HG03460 (cell line): ENCODE measurements at regions not wholly inside any gene's neighbourhood (a gene's known extent, or its start where the extent isn't known, plus 50 kb on each side); places are given as distances from the start of the nearest gene placed in this dataset.

Experiments
- ATAC-seq: cut with Tn5 transposase; IDR thresholded peaks from one replicate; pipeline ENCODE4 v1.9.1; 2021; ENCODE audit not compliant: unreplicated experiment

DNA sequence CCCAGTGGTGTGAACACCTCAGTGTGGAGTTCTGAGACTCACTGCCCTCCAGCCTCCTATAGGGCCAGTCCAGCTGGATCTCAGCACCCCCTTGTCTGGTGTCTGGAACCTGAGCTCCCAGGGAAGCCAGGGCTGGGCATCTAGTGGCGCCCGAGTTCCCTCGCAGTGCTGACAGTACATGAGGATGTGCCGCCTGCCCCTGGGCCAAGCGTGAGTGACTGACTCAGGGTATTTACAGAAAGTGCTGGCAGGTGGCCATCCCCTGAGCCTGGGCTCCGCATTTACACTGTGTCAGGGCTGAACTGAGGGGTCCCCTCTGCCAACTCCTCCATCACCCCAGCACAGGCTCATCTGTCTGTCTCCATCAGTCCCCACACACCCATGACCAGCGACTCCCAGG is 185.3 kb downstream of the BRD1 start:
- ATAC-seq = no peak

DNA sequence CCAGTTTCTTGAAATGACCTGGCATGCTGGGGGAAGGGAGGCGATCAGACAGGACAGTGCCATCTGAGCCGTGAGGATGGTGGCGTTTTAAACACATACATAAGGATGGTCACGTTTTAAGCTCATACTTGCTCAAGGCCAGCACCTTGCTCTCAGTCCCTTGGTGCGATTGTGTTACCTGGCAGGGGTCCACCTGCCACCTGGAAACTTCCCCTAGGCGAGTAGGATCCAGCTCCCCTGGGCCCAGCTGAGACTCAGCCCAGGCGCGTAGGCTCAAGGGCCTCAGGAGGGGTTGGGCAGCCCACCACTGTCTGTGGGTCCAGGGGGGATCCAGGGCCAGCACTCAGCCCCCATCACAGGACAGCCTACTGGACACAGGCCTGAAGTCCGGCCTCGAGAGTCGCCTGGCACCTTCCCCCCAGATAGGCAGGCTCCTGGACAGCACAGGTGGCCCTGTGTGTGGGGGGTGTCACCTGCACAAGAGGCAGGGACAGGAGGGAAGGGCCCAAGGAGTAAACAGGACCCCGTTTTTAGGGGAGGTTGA is 185.8 kb downstream of the BRD1 start:
- ATAC-seq = no peak

DNA sequence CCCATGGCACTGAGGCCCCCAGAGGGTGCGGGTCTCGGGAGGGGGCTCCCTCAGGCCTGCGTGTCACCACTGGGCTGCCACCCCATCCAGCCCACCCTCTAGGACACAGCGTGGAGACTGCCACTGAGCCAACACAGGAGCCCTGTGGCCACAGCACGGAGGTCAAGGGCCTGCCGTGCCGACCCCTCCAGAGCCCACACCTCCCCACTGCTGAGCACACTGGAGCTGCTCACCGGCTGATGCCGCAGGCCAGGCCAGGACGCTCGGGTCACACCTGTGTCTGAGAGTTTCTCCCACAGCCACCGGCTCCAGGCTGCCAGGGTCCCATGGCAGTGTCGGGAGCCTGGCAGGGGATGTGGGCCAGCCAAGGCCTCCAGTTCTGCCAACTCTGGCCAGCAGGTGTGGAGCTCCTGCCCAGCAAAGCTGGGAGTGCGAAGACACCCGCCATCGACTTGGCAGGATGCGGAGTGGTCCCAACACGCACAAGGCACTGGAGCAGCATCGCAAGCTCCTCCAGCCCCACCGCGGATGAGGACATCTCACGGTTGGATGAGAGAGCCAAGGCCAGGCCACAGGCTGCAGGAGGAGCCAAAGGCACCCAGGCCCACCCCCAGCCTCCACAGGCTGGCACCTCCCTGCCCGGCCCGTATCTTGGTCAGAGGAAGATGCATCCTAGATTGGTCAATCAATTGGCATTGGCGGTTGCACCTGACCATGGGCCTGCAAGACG is 187.1 kb downstream of the BRD1 start:
- ATAC-seq = no peak

DNA sequence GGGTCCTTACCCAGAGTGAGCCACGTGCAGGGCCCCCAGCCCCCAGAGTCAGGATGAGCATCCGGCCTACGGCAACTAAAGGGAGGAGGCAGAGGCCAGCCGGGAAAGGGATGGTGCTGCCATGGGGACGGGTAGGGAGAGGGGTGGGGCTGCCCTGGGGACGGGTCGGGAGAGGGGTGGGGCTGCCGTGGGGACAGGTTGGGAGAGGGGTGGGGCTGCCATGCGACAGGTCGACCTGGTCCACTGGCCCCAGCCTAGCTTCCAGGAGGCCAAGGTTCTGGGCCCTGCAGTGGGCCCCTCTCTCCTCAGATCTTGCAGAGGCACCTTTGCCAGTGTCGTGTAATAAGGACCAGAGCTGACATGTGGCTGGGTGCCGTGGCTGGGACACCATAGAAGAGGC is 187.7 kb downstream of the BRD1 start:
- ATAC-seq = no peak

DNA sequence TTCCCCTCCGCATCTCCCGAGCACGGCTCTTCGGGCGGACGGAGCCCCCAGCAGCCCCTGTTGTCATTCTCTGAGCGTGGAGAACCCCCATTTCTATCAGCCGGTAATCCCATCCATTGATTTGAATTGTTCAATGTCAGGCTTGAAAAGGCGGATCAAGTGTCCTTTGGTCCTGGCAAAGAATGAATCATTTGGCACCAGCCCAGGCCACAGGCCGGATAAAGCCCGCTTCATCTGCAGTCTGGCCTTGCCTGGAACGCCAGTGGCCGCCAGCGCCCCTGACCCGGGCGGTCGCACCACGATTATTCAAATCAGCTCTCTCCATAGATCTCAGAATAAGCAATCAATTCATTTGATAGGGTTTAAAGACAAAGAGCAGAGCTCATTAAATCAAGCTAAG is 188.9 kb downstream of the BRD1 start:
- ATAC-seq = no peak

DNA sequence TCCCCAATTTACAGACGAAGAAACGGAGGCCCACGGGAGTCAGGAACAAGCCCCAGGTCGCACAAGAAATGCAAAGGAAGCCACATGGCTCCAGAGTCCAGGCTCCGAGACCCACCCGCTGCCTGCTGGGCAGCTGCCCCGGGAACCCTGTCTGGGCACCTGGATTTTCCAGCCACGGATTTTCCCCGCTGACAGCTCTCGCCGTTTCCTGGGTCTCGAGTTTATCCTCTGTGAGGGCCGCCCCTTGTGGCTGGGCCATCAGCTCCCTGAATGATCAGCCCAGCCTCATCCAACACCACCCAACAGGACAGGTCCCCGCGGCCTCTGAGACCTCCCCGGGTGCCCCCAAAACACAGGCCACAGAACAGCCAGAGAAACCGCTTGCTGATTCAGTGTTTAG is 189.7 kb downstream of the BRD1 start:
- no peak for ATAC-seq

DNA sequence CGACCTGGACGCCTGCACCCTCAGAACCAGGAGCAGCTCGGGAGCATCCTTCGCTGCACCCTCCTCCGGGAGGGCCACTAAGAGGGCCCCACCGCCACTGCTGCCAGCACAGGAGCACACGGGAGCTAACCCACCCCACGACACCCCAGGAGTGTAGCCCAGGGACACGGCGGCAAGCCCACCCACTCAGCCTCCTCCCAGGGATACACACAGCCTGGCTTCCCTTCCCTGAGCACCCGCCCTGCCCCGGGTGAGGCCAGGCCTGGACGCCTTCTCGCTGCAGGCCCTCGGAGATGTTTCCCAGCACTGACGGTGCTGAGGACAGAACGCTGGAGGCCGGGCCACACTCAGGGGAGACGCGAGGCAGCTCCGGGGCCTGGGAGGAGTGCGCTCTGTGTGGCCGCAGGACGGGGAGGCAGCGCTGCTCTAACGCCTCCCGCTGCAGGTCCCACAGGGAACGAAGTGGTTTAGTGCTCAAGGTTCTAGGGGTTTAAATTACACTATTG is 190.4 kb downstream of the BRD1 start:
- ATAC-seq = no peak

DNA sequence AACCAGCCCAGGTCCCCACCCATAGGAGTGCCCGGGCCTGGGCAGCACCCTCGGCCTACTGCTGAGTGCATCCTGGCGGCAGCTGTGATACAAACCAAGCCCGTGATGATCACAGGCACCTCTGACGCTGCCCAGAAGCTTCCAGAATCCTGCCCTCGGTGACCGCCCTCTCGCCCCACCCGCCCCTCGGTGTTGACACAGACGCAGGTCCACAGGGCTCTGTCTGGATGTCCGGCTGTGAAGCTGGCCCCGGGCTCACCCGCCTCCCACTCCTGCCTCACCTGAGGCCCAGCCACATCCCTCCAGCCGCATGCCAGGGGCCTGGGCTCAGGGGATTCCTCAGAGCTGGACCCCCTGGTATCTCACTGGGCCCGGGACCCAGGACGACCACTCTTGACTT is 191.0 kb downstream of the BRD1 start:
- no peak for ATAC-seq

DNA sequence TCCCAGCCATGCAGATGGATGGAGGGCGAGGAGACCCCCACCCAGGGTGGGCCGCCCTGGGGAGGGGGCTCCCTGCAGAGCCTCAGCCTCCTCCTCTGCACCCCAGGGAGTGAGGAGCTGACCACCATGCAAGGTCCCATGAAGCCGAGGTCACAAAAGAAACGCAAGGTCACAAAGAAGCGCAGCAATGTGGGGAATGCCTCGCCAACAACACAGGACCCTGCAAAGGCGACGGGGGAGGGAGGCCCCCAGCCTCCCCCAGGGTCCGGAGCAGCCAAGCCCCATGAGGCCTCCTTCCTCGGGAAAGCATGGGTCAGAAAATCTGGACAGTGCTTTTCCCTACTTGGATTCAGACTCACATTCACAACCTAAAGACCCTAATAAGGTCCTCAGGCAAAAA is 191.5 kb downstream of the BRD1 start:
- no peak for ATAC-seq

DNA sequence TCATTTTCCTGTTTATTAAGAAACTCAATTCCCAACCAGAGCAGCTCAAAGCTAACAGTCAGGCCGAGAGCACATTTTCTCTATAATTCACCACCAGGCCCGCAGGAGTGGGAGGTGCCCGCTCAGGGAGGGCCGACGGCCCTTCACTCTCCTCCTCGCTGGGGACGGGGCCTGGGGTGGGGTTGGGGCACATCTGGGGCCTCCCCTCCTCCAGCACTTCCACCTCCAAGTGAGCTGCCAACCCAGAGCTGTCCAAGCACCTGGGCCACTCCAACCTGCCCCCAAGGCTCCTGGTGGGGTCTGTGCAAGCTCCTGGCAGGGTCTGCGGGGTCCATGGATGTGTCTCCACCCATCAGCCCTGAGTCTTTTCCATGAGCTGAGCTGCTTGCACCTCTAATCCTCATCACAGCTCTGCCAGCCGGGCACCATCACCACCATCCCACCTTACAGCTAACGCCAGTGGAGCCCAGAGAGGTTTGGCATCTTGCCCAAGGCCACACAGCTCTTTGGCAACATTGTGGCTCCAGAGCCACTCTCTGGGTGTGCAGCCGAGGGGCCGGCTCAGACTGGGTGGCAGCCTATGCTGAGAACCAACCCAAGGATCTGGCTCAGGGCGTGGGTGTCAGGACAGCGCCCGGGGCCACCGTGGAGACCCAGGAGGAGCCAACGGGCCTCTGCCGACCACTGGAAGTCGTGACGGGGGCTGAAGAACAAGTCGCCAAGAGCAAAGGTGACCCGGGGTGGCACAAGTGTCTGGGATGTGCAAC is 193.5 kb downstream of the BRD1 start:
- ATAC-seq = no peak

DNA sequence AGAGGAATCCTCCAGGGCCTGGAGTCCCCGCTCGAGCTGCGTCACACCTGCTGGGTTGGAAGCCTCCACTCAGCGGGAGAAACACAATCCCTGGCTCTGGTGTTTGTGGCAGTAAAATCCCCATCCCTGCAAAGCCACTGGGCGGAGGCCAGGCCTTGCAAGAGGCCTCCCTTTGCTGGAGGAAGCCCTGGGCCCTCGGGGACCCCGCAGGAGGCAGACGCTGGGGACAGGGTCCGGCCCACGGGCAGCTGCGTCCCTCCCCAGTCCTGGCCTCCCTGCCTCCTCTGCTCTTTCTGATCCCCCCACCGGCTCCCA is 194.7 kb downstream of the BRD1 start:
- no peak for ATAC-seq

DNA sequence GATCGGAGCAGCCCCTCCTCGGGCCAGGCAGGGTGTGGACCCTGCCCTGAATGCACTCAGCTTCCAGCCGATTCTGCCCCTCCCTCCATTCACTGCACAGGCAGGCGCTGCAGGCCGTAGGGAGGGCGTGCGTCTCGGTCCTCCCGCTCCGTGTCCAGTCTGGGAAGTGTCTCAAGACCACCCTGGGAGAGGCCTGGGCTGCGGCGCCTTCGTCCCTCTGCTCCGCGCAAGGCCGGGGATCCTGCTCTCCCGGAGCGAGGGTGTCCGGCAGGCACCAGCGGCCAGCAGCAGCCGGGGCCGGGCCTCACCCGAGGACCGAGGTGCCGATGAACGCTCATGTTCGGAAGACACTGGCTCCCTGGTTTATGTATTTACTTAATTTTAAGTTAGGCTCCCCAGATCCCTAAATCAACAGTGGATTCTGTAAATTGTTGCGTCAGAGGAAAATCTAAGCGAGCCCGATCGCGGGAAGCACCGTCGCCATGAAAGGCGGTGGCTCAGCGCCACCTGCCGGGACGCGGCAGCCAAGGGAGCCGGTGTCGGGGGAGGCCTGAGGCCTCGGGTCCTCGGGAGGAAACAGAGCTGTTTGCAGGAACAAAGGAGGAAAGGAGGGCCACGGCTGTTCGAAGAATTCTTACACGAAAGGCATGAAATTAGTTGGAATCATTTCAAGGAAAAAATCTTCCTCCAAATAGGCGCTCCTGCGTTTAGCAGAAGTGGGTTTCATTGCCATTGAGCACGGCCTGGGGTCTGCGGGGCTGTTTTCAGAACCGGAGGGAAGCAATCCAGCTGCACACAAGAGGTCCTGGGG is 195.3 kb downstream of the BRD1 start:
- no peak for ATAC-seq

DNA sequence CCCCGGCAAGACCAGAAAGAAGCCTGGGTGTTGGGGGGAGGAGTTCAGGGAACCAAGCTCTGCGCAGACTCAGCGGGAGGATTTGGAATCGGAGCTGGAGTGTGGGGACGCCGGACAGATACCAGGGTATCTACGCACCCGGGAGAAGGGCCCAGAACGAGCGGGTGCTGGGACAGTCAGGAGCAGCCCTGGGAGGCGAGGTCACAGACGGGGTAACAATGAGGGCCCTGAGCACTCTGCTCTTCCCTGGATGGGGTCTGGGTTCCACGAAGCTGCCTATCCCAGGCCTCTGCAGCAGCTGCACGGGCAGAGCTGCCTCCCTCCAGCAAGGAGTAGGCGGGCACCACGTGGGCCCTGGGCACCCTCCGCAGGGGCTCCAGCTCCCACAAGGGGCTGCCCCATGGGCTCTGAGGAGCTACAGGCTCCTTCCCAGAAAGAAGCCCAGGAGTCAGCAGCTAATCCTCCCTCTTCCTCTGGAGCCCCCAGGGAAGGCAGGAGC is 197.2 kb downstream of the BRD1 start:
- ATAC-seq = no peak

DNA sequence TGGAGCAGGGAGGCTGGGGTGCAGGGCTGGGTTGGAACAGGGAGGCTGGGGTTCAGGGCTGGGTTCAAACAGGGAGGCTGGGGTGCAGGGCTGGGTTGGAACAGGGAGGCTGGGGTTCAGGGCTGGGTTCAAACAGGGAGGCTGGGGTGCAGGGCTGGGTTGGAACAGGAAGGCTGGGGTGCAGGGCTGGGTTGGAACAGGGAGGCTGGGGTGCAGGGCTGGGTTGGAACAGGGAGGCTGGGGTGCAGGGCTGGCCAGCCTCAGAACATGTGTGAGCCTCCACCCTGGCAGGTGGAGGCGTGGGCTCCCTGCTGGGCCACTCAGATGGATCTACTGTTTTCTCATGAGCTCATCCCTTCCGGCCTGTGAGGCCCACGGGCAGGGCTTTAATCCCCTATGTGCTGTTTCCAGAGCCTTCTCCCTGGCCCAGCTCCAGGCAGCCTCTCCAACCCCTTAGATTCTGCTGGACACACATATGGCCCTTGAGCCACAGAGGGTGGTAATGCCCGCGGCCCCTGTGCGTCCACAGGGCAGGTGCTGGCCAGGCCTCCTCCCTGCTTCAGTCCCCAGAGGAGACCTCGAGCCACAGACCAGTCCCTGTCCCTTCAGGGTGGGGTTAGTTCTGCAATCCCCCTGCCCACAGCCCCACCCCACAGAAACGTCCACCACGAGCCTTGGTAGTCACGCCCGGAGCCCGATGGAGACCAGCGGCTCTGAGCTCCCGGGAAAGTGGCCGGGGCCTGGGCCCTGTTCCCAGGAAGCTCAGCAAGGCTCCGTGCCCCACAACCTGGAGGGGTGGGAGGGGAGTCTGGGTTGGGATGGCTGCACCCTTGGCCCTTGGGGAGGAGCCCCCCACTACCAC is 197.9 kb downstream of the BRD1 start:
- no peak for ATAC-seq

DNA sequence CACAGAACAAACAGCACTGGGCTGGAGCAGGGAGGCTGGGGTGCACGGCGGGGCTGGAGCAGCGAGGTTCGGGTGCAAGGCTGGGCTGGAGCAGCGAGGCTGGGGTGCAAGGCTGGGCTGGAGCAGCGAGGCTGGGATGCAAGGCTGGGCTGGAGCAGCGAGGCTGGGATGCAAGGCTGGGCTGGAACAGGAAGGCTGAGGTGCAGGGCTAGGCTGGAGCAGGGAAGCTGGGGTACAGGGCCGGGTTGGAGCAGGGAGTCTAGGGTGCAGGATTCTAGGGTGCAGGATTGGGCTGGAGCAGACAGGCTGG is 198.5 kb downstream of the BRD1 start:
- ATAC-seq = no peak

DNA sequence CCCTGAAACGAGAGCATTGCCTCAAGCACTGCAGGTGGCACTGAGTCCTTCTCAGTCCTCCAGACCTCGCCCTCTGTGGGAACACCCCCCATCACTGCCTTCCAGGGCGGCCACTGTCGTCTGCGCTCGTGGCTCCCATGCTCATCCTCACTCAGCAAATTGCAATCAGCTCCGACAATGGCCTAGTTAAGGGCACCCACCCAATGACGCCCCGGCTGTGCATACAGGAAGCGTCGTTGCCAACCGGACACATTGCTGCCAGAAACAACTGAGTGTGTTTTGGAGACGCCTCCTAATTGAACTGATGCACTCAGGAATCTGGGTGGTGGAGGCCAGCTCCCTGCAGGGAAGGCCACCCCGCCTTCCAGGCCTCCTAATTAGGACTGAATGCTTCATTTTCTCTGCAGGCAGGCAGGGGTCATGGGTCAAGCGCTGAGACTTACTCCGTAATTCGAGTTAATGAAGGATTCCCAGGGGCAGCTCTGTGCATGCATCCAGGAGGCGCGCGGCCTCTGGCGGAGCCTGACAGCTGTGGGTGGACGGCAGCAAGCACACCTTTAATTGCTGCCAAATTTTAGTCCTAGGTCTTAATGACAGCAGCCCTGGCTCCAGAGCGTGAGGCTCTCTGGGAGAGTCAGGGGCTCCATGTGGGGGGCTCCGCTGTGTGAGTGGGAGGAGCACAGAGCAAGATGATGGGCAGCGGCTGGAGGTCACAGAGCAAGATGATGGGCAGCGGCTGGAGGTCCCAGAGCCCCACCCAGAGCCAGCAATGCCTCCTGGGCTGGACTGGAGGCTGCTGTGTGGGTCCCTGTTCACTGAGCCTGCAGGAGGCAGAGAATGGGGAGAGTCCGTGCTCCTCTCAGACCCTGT is 199.0 kb downstream of the BRD1 start:
- ATAC-seq = no peak

DNA sequence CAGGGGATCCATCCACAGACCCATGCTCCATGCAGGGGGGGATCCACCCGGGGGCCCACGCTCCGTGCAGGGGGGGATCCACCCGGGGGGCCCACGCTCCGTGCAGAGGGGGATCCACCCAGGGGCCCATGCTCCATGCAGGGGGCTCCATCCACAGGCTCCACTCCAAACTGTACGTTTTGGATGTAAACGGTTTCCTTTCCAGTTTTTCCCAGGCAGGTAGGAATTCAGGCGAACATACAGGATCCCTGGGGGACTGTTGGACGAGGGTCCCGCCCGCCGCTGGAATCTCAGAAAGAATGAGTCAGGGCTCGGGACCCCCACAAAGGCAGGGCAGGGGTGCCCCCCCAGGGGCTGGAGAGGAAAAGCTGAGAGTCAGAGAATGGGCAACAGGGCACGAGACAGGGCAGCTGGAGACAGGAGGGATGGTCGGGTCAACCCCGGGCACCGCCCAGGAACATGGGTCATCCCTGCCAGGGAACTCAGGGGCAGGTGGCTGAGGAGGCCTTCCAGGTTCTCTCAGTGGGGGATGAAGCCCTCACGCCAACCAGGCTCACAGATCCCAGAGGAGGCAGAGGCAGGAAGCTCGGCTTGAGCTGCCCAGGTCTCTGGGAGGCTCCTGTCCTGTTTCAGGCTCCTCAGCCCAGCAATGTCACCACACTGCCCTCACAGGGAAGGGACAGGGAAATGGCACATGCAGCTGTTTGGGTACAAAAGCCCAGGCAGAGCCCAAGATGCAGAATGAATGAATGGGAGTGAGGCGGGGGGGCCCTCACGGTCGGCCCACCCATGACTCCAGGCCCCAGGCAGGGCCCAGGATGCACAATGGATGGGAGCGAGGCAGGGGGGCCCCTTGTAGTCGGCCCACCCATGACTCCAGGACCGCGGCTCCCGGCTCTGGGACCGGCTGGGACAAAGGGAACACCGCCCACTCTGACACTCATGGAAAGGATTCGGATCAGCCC is 200.2 kb downstream of the BRD1 start:
- no peak for ATAC-seq

DNA sequence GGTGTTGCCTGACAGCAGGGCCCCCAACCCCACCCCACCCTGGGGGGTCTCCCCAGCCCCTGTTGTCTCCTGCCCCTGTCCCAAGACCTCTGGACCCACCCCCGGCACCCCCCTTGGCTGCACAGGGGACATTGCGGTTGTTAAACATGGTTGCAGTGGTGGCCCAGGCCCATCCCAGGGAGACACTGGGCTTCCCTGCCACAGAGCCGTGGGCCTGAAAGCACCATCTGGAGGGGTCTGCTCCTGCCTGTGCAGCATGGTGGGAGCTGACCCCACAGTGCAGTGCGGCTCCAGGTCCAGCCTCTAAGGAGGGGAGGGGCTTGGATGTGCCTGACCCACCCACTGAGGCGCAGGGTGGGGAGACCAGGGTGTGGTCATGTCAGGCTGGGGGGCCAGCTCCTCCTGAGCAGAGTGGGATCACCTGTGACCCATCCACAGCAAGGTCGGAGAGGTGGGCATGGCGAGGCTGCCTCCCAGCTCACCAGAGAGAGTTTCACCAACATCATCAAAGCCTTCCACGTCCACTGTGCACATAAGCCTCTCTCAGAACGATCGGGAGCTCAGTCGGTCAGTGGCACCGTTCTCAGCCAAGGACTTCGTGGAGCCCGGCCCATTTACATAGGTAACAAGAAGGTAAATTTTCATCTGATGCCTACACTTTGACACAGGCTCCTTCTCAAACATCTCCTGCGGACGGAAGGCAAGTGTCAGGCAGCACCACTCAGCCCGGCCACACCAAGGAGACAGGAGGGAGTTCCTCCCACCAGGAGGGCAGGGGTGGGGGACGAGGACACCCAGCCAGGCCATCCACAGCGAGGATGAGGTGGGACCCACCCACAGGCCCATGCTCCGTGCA is 201.1 kb downstream of the BRD1 start:
- ATAC-seq = no peak
